Lower leg skin (tissue), 4 donors: ENCODE measurements at regions not wholly inside any gene's neighbourhood (a gene's known extent, or its start where the extent isn't known, plus 50 kb on each side); places are given as distances from the start of the nearest gene placed in this dataset.

Experiments
- DNase-seq, 2 donors: peaks; one replicate each; pipeline ENCODE4 v3.0.0-alpha.2; 2019; ENCODE audit warnings: low spot score in 2 of 2
- H3K4me3 ChIP-seq: fragments of 200-600 bp; sonication (generic); 2 replicates; pipeline ENCODE4 v1.5.1; 2017; ENCODE audit warnings: mild to moderate bottlenecking, low read depth; ENCODE audit not compliant: poor library complexity, severe bottlenecking
- CTCF ChIP-seq, 3 donors: fragments of 450-650 bp; IDR thresholded peaks; one replicate each; pipeline ENCODE4 v1.5.1; 2016; ENCODE audit warnings: antibody characterized with exemption in 3 of 3, mild to moderate bottlenecking in 3 of 3, moderate library complexity in 2 of 3
- POLR2A ChIP-seq, 2 donors: fragments of 450-650 bp; IDR thresholded peaks; one replicate each; pipeline ENCODE4 v1.6.1; 2016 to 2017; ENCODE audit warnings: antibody characterized with exemption in 2 of 2, mild to moderate bottlenecking in 1 of 2, moderate library complexity in 1 of 2
- WGBS, 2 donors: methylation state at CpG; one replicate each; pipeline ENCODE4 v1.1.5; 2018; 5-methylcytosine and 5-hydroxymethylcytosine counted together
- intact Hi-C: fragments of 100-400 bp; cut with DNase I; formaldehyde crosslinking; loops from one replicate; pipeline ENCODE4 v1.15.0; 2023; ENCODE audit warnings: low total_unique reads

GRCh38 chr5:105917189-105917588, 1753.5 kb downstream of the EFNA5 start:
- intact Hi-C loops = no loop called here
- TF ChIP-seq POLR2A (IDR thresholded peaks at IDR 0.05) (no peak), CTCF (IDR thresholded peaks at IDR 0.05) (no peak)
- DNase-seq = no peak
- no peak overlapping the region for H3K4me3 ChIP-seq
- WGBS, 2 donors = 17 to 20% methylated on average over 1 of the region's 1 CpG

- no peak for TF ChIP-seq POLR2A (IDR thresholded peaks at IDR 0.05)
- TF ChIP-seq CTCF (IDR thresholded peaks at IDR 0.05) = no peak
- H3K4me3 ChIP-seq = no peak overlapping the region
- DNase-seq = no peak
- WGBS, 2 donors = 62 to 63% methylated on average over 2 of the region's 2 CpGs
- intact Hi-C loops = no loop called here
Observed at GRCh38 chr5:105907016-105907415, 1763.7 kb downstream of the EFNA5 start.

GRCh38 chr5:105905392-105905791, 1765.3 kb downstream of the EFNA5 start:
- TF ChIP-seq CTCF (IDR thresholded peaks at IDR 0.05) = no peak
- TF ChIP-seq POLR2A (IDR thresholded peaks at IDR 0.05) = no peak
- intact Hi-C loops = no loop called here
- H3K4me3 ChIP-seq = no peak overlapping the region
- no peak for DNase-seq
- 67 to 72% methylated on average over 3 of the region's 3 CpGs for WGBS, 2 donors

- no peak overlapping the region for H3K4me3 ChIP-seq
- no peak for DNase-seq
- intact Hi-C loops = no loop called here
- TF ChIP-seq POLR2A (IDR thresholded peaks at IDR 0.05) = no peak
- no peak for TF ChIP-seq CTCF (IDR thresholded peaks at IDR 0.05)
- WGBS, 2 donors = 54 to 59% methylated on average over 4 of the region's 4 CpGs
Observed at GRCh38 chr5:105903069-105903468, 1767.7 kb downstream of the EFNA5 start.

- TF ChIP-seq CTCF (IDR thresholded peaks at IDR 0.05) (no peak), POLR2A (IDR thresholded peaks at IDR 0.05) (no peak)
- 71 to 77% methylated on average over 3 of the region's 3 CpGs for WGBS, 2 donors
- intact Hi-C loops = no loop called here
Observed at GRCh38 chr5:105899726-105900125, 1771.0 kb downstream of the EFNA5 start.

GRCh38 chr5:105898183-105898582, 1772.6 kb downstream of the EFNA5 start:
- intact Hi-C loops = no loop called here
- whole genome bisulfite sequencing, 2 donors = 54 to 59% methylated on average over 4 of the region's 4 CpGs
- no peak for DNase-seq
- no peak overlapping the region for H3K4me3 ChIP-seq
- TF ChIP-seq CTCF (IDR thresholded peaks at IDR 0.05) = no peak
- TF ChIP-seq POLR2A (IDR thresholded peaks at IDR 0.05) = no peak

More at GRCh38 chr5:105899726-105900125, 1771.0 kb downstream of the EFNA5 start:
- H3K4me3 ChIP-seq = no peak overlapping the region
- DNase-seq = no peak
